H1 (cell line): ENCODE measurements at regions not wholly inside any gene's neighbourhood (a gene's known extent, or its start where the extent isn't known, plus 50 kb on each side); places are given as distances from the start of the nearest gene placed in this dataset.

Experiments
- CTCF ChIA-PET: fragments of 300-600 bp; sonication (Branson Sonifier 250); formaldehyde crosslinking; loops from one replicate; lab custom pipeline; 2021; ENCODE audit not compliant: partially characterized antibody; lab: Charles Lee
- POLR2A ChIA-PET: fragments of 300-600 bp; sonication (Branson Sonifier 250); formaldehyde crosslinking; loops from one replicate; lab custom pipeline; 2021; ENCODE audit warnings: inconsistent platforms; ENCODE audit not compliant: partially characterized antibody; lab: Charles Lee
- DNase-seq, 2 experiments: peaks; one replicate each; pipeline versions ENCODE4 v3.0.0 to v3.0.0-alpha.2; 2010 to 2022; ENCODE audit warnings: low spot score in 2 of 2, low read depth in 1 of 2, mixed read lengths in 1 of 2
- FAIRE-seq: peaks from 2 replicates; lab custom pipeline; 2011; peaks lifted over from hg19 to GRCh38; lab: Jason Lieb, UNC
- H2AFZ ChIP-seq: 2 replicates; pipeline ENCODE4 v1.8.1; 2012; ENCODE audit warnings: low read length, inconsistent platforms
- H2AK5ac ChIP-seq: 2 replicates; pipeline ENCODE4 v1.6.1; 2013; ENCODE audit warnings: low read depth, low read length
- H2BK120ac ChIP-seq: replicated peaks from 2 replicates; pipeline ENCODE3; 2013; ENCODE audit warnings: low read depth, low read length, inconsistent platforms
- H2BK12ac ChIP-seq: 2 replicates; pipeline ENCODE4 v1.6.1; 2013; ENCODE audit warnings: low read depth, low read length
- H2BK15ac ChIP-seq: 2 replicates; pipeline ENCODE4 v1.6.1; 2013; ENCODE audit warnings: low read length
- H2BK20ac ChIP-seq: 2 replicates; pipeline ENCODE4 v1.6.1; 2013; ENCODE audit warnings: low read length
- H2BK5ac ChIP-seq: 2 replicates; pipeline ENCODE4 v1.6.1; 2013; ENCODE audit warnings: low read depth, low read length
- H3K14ac ChIP-seq: 2 replicates; pipeline ENCODE4 v1.6.1; 2013; ENCODE audit warnings: inconsistent platforms; ENCODE audit not compliant: insufficient read length
- H3K18ac ChIP-seq: 2 replicates; pipeline ENCODE4 v1.6.1; 2013; ENCODE audit warnings: low read length; ENCODE audit errors: extremely low read depth
- H3K23ac ChIP-seq: 2 replicates; pipeline ENCODE4 v1.6.1; 2013; ENCODE audit warnings: inconsistent platforms; ENCODE audit not compliant: insufficient read length
- H3K23me2 ChIP-seq: 2 replicates; pipeline ENCODE4 v1.6.1; 2013; ENCODE audit warnings: low read depth, low read length
- H3K27ac ChIP-seq: 2 replicates; pipeline ENCODE4 v1.6.1; 2011; ENCODE audit warnings: low read depth, low read length, inconsistent platforms
- H3K27me3 ChIP-seq, 4 experiments: replicated peaks in 1 of 4; 1 replicate in 1 of 4; 2 replicates in 3 of 4; pipeline versions ENCODE4 v1.6.1 to v1.8.1; 2011 to 2013; ENCODE audit warnings: low read length in 3 of 4, mild to moderate bottlenecking in 3 of 4, inconsistent platforms in 2 of 4, mixed read lengths in 2 of 4, moderate library complexity in 1 of 4; ENCODE audit not compliant: control insufficient read depth in 3 of 4, insufficient read depth in 3 of 4; ENCODE audit errors: extremely low read depth in 1 of 4
- H3K36me3 ChIP-seq, 4 experiments: 2 replicates each; pipeline versions ENCODE4 v1.6.1 to v1.8.1; 2011 to 2013; ENCODE audit warnings: mild to moderate bottlenecking in 4 of 4, low read length in 3 of 4, moderate library complexity in 2 of 4, control low read depth in 1 of 4, inconsistent platforms in 1 of 4; ENCODE audit not compliant: insufficient read depth in 4 of 4, control insufficient read depth in 2 of 4
- H3K4ac ChIP-seq: replicated peaks from 2 replicates; pipeline ENCODE3; 2013; ENCODE audit warnings: low read length, low read depth, mixed read lengths, inconsistent platforms; ENCODE audit not compliant: insufficient read length
- H3K4me1 ChIP-seq, 4 experiments: replicated peaks in 1 of 4; 1 replicate in 1 of 4; 2 replicates in 3 of 4; pipeline versions ENCODE4 v1.6.1 to v1.8.1; 2011 to 2013; ENCODE audit warnings: low read length in 3 of 4, inconsistent platforms in 2 of 4, mixed read lengths in 1 of 4; ENCODE audit not compliant: insufficient read depth in 4 of 4, control insufficient read depth in 3 of 4
- H3K4me2 ChIP-seq, 2 experiments: 2 replicates each; pipeline versions ENCODE4 v1.6.1 to v1.8.1; 2011 to 2013; ENCODE audit warnings: low read depth in 2 of 2, low read length in 2 of 2, control low read depth in 1 of 2, inconsistent platforms in 1 of 2, mild to moderate bottlenecking in 1 of 2; ENCODE audit not compliant: insufficient read depth in 1 of 2
- H3K4me3 ChIP-seq, 4 experiments: fragments of 200-600, 300-600 bp in 1 of 4; sonication (generic), shearing (Covaris generic), sonication (Bioruptor Twin) in 1 of 4; 2 replicates each; pipeline versions ENCODE4 v1.5.1 to v1.8.1; 2011 to 2016; ENCODE audit warnings: low read length in 4 of 4, low read depth in 3 of 4, control low read depth in 2 of 4, inconsistent platforms in 2 of 4, mild to moderate bottlenecking in 2 of 4, mixed read lengths in 1 of 4, moderate library complexity in 1 of 4; ENCODE audit not compliant: insufficient read depth in 2 of 4; ENCODE audit errors: extremely low read depth in 1 of 4
- H3K56ac ChIP-seq: replicated peaks from 2 replicates; pipeline ENCODE3; 2013; ENCODE audit warnings: low read depth, mild to moderate bottlenecking, mixed read lengths, low read length, inconsistent platforms; ENCODE audit not compliant: insufficient read length
- H3K79me1 ChIP-seq: 2 replicates; pipeline ENCODE4 v1.6.1; 2013; ENCODE audit warnings: low read depth, low read length, control low read depth
- H3K79me2 ChIP-seq, 2 experiments: 2 replicates each; pipeline versions ENCODE4 v1.6.1 to v1.8.1; 2012 to 2013; ENCODE audit warnings: low read length in 2 of 2, mild to moderate bottlenecking in 2 of 2, inconsistent platforms in 1 of 2; ENCODE audit not compliant: insufficient read depth in 2 of 2, control insufficient read depth in 1 of 2
- H3K9ac ChIP-seq, 4 experiments: replicated peaks in 1 of 4; 1 replicate in 1 of 4; 2 replicates in 3 of 4; pipeline versions ENCODE4 v1.6.1 to v1.8.1; 2011 to 2013; ENCODE audit warnings: low read depth in 3 of 4, low read length in 3 of 4, control low read depth in 2 of 4, mild to moderate bottlenecking in 2 of 4, moderate library complexity in 2 of 4, inconsistent platforms in 1 of 4; ENCODE audit errors: extremely low read depth in 1 of 4
- H3K9me3 ChIP-seq, 2 experiments: 2 replicates each; pipeline versions ENCODE4 v1.6.1 to v1.8.1; 2012 to 2013; ENCODE audit warnings: mild to moderate bottlenecking in 2 of 2, moderate library complexity in 2 of 2, control low read depth in 1 of 2, inconsistent platforms in 1 of 2, low read depth in 1 of 2, low read length in 1 of 2, mixed read lengths in 1 of 2; ENCODE audit not compliant: insufficient read depth in 2 of 2
- H4K20me1 ChIP-seq, 2 experiments: replicated peaks in 1 of 2; 2 replicates each; pipeline versions ENCODE3 to v1.8.1; 2011 to 2013; ENCODE audit warnings: inconsistent platforms in 2 of 2, low read length in 2 of 2, mild to moderate bottlenecking in 1 of 2; ENCODE audit not compliant: insufficient read depth in 2 of 2, control insufficient read depth in 1 of 2
- H4K5ac ChIP-seq: 2 replicates; pipeline ENCODE4 v1.6.1; 2013; ENCODE audit warnings: low read length, low read depth, mixed read lengths, inconsistent platforms; ENCODE audit not compliant: insufficient read length
- H4K8ac ChIP-seq: 2 replicates; pipeline ENCODE4 v1.8.0; 2013; ENCODE audit warnings: mild to moderate bottlenecking, moderate library complexity, low read length, inconsistent platforms; ENCODE audit not compliant: insufficient read depth; ENCODE audit errors: extremely low read depth
- H4K91ac ChIP-seq: replicated peaks from 2 replicates; pipeline ENCODE3; 2013; ENCODE audit warnings: low read length, mixed read lengths, inconsistent platforms; ENCODE audit not compliant: insufficient read length
- GTF2F1 ChIP-seq: IDR thresholded peaks from 2 replicates; pipeline ENCODE4 v1.6.1; 2012; ENCODE audit warnings: low read depth, low read length, improper control_type of control experiment, borderline replicate concordance
- JUND ChIP-seq: IDR thresholded peaks from 2 replicates; pipeline ENCODE4 v1.6.1; 2011; ENCODE audit warnings: mild to moderate bottlenecking, improper control_type of control experiment, low read length
- KDM1A ChIP-seq: fragments of 200-600, 300-600 bp; sonication (generic); IDR thresholded peaks from 2 replicates; pipeline ENCODE4 v1.7.1; 2016; ENCODE audit warnings: mild to moderate bottlenecking, low read length, borderline replicate concordance
- MAFK ChIP-seq: IDR thresholded peaks from 2 replicates; pipeline ENCODE4 v1.6.1; 2012; ENCODE audit warnings: low read depth, mild to moderate bottlenecking, improper control_type of control experiment, low read length
- NANOG ChIP-seq: IDR thresholded peaks from 2 replicates; pipeline ENCODE4 v1.6.1; 2011; ENCODE audit warnings: low read length, low read depth, mild to moderate bottlenecking, inconsistent platforms; ENCODE audit not compliant: insufficient read depth, poor library complexity, severe bottlenecking
- NRF1 ChIP-seq: IDR thresholded peaks from 2 replicates; pipeline ENCODE4 v1.6.1; 2011; ENCODE audit warnings: mild to moderate bottlenecking, low read depth, low read length, improper control_type of control experiment
- RBBP5 ChIP-seq: IDR thresholded peaks from 2 replicates; pipeline ENCODE4 v1.7.1; 2012; ENCODE audit warnings: low read depth, mild to moderate bottlenecking, inconsistent platforms, low read length, moderate library complexity, borderline replicate concordance
- SUZ12 ChIP-seq: fragments of 200-600 bp; sonication (generic); IDR thresholded peaks from 2 replicates; pipeline ENCODE4 v1.6.1; 2012; ENCODE audit warnings: mild to moderate bottlenecking, inconsistent platforms, low read length, moderate library complexity, mixed read lengths
- TAF7 ChIP-seq: optimal IDR thresholded peaks from 2 replicates; pipeline ENCODE3; 2011; ENCODE audit warnings: low read depth, mild to moderate bottlenecking, inconsistent platforms, low read length, moderate library complexity, borderline replicate concordance
- WGBS, 2 experiments: shearing (Covaris generic) in 1 of 2; methylation state at CpG; one replicate each; pipeline versions ENCODE4 v1.1.6 to v1.1.7; 2013 to 2015; ENCODE audit warnings: low lambda C conversion rate in 2 of 2, mixed read lengths in 2 of 2, inconsistent platforms in 1 of 2, low coverage in 1 of 2, missing lambda C conversion rate in 1 of 2; ENCODE audit not compliant: insufficient replicate concordance in 2 of 2, insufficient coverage in 1 of 2, insufficient read length in 1 of 2; ENCODE audit errors: extremely low coverage in 1 of 2, missing lambda C conversion rate in 1 of 2; 5-methylcytosine and 5-hydroxymethylcytosine counted together
- TF ChIP-seq, protein P1 (sequence below): IDR thresholded peaks from 2 replicates; pipeline ENCODE4 v1.6.1; 2012; ENCODE audit warnings: low read length, inconsistent platforms
- TF ChIP-seq, protein P2 (sequence below): IDR thresholded peaks from 2 replicates; pipeline ENCODE4 v1.6.1; 2011; ENCODE audit warnings: low read depth, mild to moderate bottlenecking, low read length; ENCODE audit not compliant: insufficient read depth

- WGBS, 2 experiments = 90% methylated on average over 15 of the region's 15 CpGs; no CpG with 5 or more reads in 1 of the 2 experiments
- Histone ChIP-seq H4K8ac (no peak overlapping the region), H2BK15ac (no peak overlapping the region), H3K79me2 (no peaks in the 10 kb centered on the region), H2BK120ac (no peak overlapping the region), H3K9me3 (no peaks in the 10 kb centered on the region), H3K23me2 (no peaks in the 10 kb centered on the region), H3K4ac (no peak overlapping the region), H3K9ac (no peak overlapping the region), H4K5ac (no peak overlapping the region), H2BK12ac (no peak overlapping the region), H3K23ac (no peak overlapping the region), H3K18ac (no peak overlapping the region), H3K79me1 (no peaks in the 10 kb centered on the region), H3K4me2 (no peak overlapping the region), H3K4me1 (no peaks in the 10 kb centered on the region), H4K91ac (no peak overlapping the region), H3K4me3 (no peak overlapping the region), H3K14ac (no peak overlapping the region), H4K20me1 (no peaks in the 10 kb centered on the region), H3K56ac (no peak overlapping the region), H3K27me3 (no peaks in the 10 kb centered on the region), H2BK20ac (no peak overlapping the region), H3K36me3 (no peaks in the 10 kb centered on the region), H2BK5ac (no peak overlapping the region), H2AFZ (peak overlapping the region; percentile 22; the same call in 1 of the 2 replicates), H3K27ac (no peak overlapping the region), H2AK5ac (no peak overlapping the region)
- FAIRE-seq (no peak), DNase-seq (no peak)
- POLR2A ChIA-PET = no interaction called here
- CTCF ChIA-PET = interaction anchor here (1.1 to 1.4 kb wide), 2 partner anchors 29 to 48 kb away, joined by 3 read pairs; no protein-coding TSS in a partner anchor
- TF ChIP-seq NANOG (no peak), KDM1A (no peak), MAFK (no peak), GTF2F1 (no peak), RBBP5 (no peak), NRF1 (no peak), JUND (no peak), TAF7 (no peak), SUZ12 (no peak)
- TF ChIP-seq, protein P1, sequence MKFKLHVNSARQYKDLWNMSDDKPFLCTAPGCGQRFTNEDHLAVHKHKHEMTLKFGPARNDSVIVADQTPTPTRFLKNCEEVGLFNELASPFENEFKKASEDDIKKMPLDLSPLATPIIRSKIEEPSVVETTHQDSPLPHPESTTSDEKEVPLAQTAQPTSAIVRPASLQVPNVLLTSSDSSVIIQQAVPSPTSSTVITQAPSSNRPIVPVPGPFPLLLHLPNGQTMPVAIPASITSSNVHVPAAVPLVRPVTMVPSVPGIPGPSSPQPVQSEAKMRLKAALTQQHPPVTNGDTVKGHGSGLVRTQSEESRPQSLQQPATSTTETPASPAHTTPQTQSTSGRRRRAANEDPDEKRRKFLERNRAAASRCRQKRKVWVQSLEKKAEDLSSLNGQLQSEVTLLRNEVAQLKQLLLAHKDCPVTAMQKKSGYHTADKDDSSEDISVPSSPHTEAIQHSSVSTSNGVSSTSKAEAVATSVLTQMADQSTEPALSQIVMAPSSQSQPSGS = no peak
- TF ChIP-seq, protein P2, sequence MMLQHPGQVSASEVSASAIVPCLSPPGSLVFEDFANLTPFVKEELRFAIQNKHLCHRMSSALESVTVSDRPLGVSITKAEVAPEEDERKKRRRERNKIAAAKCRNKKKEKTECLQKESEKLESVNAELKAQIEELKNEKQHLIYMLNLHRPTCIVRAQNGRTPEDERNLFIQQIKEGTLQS = no peak
Measured at GRCh38 chr13:91295712-91296410, 51.6 kb upstream of the MIR17HG start.
